GM19238 (cell line): ENCODE measurements at regions not wholly inside any gene's neighbourhood (a gene's known extent, or its start where the extent isn't known, plus 50 kb on each side); places are given as distances from the start of the nearest gene placed in this dataset.
"Not testable (repeated sequence)": the region's sequence is repeated elsewhere in the genome, so short reads cannot be mapped to it uniquely, and the experiment has no call there.

Experiments used
- DNase-seq: peaks from one replicate; pipeline ENCODE4 v3.0.0; 2011; ENCODE audit warnings: low spot score; ENCODE audit not compliant: insufficient read length

- DNase-seq, result no peak
These were observed 306.6 kb downstream of the SUCLG1 start for GRCh38 chr2:84152462-84152861.

DNA sequence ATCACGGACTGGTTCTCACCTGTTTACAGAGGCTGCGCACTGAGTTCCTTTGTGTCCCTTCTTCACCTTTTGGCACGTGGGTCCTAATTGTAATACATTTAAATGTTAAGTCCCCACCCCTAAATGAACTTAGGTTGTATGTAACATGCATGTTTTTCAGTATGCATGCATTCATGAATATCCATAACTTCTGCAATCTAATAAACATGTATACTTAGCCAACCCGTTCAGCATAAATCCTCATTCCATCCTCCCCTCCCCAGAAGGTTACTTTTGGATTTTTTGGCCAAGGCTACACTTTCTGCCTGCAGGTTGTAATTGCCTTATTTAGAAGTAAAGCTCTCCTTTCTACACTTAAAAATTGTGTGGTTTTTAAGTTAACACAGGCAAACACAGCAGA is 314.7 kb downstream of the SUCLG1 start:
- no peak for DNase-seq

DNA sequence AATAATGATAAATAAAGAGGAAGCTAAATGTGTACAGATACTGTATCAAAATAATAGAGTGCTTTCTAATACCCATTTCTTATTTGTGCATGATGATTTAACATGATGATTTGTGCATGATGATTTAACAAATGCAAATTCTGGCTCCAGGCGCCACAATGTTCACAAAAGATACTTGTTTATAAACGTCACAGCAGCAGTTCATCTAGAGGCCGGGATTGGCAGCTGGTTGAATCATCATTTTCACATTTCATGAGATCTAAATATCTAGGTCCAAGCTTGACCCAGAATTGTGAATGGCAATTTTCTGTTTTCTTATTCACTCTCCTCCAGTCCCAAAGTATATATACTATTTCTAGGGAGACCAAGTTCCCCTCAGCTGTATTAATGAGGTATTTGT is 322.0 kb downstream of the SUCLG1 start:
- no peak for DNase-seq

GRCh38 chr2:84132370-84132769 is 326.7 kb downstream of the SUCLG1 start:
- DNase-seq, result no peak

DNA sequence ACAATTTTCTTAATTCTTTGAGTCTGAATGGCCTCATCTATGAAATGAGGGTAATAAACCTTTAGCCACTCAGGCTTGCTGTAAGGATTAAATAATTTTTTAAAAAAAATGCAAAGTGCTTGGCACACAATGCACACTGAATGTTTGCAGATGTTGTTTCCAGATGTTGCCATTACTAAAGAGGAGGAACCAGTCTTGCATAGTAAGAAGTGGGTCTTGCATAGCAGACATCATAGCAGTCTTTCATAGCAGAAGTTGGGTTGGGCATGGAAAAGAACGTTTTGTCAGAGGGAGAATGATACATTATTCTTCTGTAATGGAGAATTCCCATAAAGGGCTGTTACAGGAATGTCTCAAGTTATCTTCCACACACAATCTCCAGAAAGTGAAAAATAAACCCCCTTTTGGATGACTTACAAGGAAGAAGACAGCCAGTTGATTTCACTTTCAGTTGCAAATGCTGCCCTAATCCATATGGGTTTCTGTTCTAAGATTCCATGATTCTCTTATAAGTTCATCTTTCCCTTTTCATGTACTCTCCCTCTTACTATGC is 327.7 kb downstream of the SUCLG1 start:
- DNase-seq, result no peak

- no peak for DNase-seq
These were observed 330.1 kb downstream of the SUCLG1 start for GRCh38 chr2:84129018-84129417.

GRCh38 chr2:84127812-84128211 is 331.3 kb downstream of the SUCLG1 start:
- not testable (repeated sequence) for DNase-seq

DNA sequence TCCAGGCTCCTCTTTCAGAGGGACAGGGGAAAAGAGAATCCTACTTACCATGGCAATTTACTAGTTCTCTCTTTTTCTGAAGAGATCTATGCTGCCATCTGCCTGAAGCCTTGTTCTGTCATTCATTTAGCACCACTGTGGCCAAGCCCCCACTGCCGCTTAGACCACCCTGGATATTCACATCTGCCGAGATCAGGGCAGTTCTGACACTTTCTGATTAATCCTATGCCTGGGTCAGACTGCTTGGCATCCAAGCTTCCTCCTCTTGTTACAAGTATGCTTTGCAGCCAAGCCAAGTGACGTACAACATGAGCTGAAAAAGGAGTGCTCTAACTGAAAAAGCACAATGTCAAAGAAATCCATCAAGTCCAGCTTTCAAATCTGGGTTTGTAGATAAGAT is 332.6 kb downstream of the SUCLG1 start:
- no peak for DNase-seq

DNA sequence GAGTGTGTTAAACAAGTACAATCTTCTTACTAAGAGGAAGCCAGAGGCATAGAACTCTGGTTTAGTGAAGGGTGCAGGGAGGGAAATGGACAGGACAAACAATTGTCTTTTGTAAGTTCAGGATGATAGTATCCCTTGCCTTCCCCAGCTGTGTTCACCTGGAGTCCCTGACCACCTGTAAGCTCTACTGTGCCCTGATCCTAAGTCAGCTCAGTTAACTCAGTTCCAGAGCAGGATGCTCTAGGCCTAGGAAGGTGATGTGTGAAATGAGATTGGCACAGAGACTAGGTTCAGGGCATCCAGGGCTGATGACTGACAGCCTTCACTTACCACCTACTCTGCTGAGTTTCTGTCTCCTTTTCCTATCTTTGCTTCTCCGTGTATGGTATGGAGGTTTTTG is 333.0 kb downstream of the SUCLG1 start:
- no peak for DNase-seq

DNA sequence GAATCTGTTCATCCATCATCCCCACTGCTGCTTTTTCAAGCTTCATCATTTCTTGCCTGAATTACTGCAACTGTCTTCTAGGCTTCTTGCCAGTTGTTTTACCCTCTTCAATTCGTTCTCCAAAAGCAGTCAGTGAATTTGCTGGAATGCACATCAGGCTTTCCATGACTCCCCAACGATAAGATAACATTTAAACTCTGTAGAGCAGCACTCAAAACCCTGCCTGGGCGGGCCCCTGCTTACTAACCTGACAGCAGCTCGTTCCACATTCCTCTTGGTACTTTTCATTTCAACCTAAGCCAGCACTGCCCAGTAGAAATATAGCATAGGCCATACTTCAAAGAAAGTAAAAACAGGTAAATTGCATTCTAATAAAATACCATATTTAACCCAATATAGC is 342.9 kb downstream of the SUCLG1 start:
- DNase-seq, result no peak

- DNase-seq, result no peak
These were observed 343.8 kb downstream of the SUCLG1 start for GRCh38 chr2:84115173-84115857.

GRCh38 chr2:84103816-84104527 is 355.1 kb downstream of the SUCLG1 start:
- DNase-seq, result not testable (repeated sequence)

DNA sequence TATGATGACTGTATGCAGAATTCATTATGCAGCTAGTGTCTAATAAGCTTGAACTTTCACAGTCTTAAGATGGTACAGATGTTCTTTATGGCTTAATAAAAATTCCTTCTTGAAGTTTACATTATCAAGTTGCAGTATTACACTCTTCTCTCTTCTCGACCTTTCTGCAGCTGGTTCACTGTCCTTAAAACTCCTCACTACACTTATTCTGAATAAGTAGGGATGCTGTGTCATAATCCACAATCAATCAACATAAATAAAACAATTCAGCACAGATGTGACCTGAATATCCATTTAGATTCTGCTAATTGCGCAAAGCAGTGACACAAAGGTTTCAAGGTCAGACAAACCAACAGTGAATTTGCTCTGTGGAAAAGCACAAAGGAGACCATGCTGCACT is 356.8 kb downstream of the SUCLG1 start:
- no peak for DNase-seq

- no peak for DNase-seq
These were observed 370.4 kb downstream of the SUCLG1 start for GRCh38 chr2:84088656-84089055.

GRCh38 chr2:84085562-84085961 is 373.5 kb downstream of the SUCLG1 start:
- no peak for DNase-seq

DNA sequence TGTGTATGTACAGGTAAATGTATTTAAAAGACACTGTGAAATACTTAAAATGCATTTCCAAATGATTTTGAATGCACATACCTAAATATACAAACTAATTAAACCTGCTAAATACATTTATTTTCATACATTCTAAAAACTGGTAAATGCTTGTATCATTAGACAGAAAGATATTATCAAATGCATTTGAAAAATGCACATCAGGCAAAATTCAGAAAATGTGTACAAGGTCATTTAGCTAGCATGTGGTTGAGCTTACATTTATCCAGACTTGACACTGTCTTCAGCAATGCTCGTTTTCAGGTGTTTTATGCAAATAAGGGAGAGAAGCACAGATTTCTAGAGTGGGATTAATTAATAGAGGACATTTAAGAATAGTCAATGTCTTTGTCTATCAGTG is 374.2 kb downstream of the SUCLG1 start:
- DNase-seq, result no peak

- DNase-seq, result no peak
These were observed 375.1 kb downstream of the SUCLG1 start for GRCh38 chr2:84083984-84084383.

GRCh38 chr2:84078471-84078870 is 380.6 kb downstream of the SUCLG1 start:
- no peak for DNase-seq

DNA sequence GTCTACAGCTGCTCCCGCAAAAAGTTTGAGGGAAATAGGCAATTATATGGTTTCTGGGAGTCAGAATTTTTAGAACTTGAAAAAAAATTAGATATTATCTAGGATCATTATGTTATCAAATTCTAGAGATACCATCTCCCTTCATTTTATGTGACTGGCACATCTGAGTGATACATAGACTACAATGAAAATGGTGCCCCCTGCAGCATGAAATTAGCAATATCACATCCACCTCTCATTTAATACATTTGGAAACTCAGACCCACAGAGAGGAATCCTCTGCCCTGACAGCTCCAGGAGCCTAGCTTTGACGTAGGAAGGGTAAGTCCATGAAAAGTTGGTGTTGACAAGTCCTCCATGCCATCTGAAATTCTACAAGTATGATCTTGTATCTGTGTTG is 381.6 kb downstream of the SUCLG1 start:
- no peak for DNase-seq

DNA sequence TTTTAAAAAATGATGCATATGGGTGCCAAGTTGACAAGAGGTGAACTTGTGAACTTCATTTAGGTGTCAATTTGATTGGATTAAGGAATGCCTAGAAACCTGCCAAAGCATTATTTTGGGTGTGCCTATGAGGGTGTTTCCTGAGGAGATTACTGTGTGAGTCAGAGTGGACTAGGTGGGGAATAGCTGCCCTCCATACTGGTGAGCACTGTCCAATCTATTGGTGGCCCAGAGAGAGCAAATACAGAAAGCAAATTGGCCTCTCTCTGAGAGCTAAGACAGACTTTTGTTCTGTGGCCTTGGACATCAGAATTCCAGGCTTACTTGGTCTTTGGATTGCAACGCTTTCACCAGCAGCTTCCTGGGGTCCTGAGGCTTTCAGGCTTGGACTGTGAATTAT is 388.0 kb downstream of the SUCLG1 start:
- DNase-seq, result no peak

DNA sequence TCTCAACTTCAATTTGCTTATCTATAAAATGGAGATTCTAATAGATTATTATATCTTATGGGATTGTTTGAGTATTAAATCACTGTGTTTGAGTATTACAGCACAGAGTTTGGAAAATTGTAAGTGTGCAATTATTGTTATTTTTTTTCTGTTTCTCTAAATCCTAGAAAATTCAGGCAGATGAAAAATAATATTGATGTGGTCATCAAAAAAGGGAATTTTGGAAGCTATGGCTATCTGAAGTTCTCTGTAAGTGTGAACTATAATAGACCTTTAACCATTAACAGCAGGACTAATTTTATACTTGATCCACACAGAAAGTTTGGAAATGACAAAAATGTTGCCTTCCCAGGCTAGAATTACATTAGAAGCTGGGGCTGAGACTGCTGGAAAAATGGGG is 393.2 kb downstream of the SUCLG1 start:
- DNase-seq, result no peak

DNA sequence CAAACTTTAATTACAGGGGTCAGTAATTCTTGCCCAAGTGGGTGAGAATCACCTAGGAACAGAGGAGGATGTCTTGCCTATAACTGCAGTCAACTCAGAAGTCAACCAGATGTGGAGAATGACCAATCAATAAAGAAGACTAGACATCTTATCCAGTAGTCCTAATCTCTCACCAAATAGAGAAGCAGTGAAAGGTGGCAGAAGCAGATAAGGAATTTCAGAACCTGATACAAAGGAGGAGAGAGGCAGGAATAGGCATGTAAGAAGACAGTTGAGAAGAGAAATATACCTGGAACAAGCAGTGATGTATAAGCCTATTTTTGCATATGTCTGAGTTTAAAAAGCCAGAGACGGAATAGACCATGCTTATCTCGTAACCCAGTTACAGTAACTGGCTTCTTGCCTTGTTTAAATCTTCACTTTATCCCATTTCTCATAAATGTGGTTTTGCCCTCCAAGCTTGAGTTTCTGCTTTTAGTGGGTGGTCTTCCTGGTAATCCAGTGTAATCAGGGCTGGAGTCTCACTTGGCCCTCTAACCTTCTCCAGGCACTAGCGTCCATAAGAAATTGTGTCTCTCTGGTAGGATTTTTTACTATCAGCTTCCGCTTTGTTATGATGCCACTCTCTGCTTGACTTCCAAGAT is 401.0 kb downstream of the SUCLG1 start:
- no peak for DNase-seq
